GM23338 (cell line): ENCODE measurements at regions not wholly inside any gene's neighbourhood (a gene's known extent, or its start where the extent isn't known, plus 50 kb on each side); places are given as distances from the start of the nearest gene placed in this dataset.

ENCODE experiments used
- ATAC-seq: fragments of 200-7000 bp; cut with Tn5 transposase; 3 replicates; pipeline ENCODE4 v1.9.1; 2020
- DNase-seq: peaks from one replicate; pipeline ENCODE4 v3.0.0-alpha.2; 2015; ENCODE audit warnings: low spot score
- H2AFZ ChIP-seq: fragments of 200-600 bp; sonication (generic); 2 replicates; pipeline ENCODE4 v1.8.0; 2016; ENCODE audit warnings: antibody characterized with exemption, mild to moderate bottlenecking, moderate library complexity
- H3F3A ChIP-seq: fragments of 200-600 bp; sonication (generic); replicated peaks from 2 replicates; pipeline ENCODE4 v1.8.0; 2017; ENCODE audit warnings: antibody characterized with exemption, mixed run types, low read depth
- H3K27ac ChIP-seq: fragments of 200-600 bp; sonication (generic); 2 replicates; pipeline ENCODE4 v1.6.1; 2016; ENCODE audit warnings: low read depth
- H3K27me3 ChIP-seq: fragments of 200-600 bp; sonication (generic); 2 replicates; pipeline ENCODE4 v1.8.0; 2016; ENCODE audit warnings: mild to moderate bottlenecking, mixed run types, moderate library complexity; ENCODE audit not compliant: insufficient read depth
- H3K36me3 ChIP-seq: fragments of 200-600 bp; sonication (generic); 2 replicates; pipeline ENCODE4 v1.8.0; 2016; ENCODE audit warnings: mild to moderate bottlenecking; ENCODE audit not compliant: insufficient read depth
- H3K4me1 ChIP-seq: fragments of 200-600 bp; sonication (generic); 2 replicates; pipeline ENCODE4 v1.8.0; 2016; ENCODE audit warnings: mild to moderate bottlenecking, moderate library complexity; ENCODE audit not compliant: insufficient read depth
- H3K4me2 ChIP-seq: fragments of 200-600 bp; sonication (generic); 2 replicates; pipeline ENCODE4 v1.7.1; 2017; ENCODE audit warnings: mixed run types
- H3K4me3 ChIP-seq: fragments of 200-600 bp; sonication (generic); 2 replicates; pipeline ENCODE4 v1.6.1; 2016; ENCODE audit warnings: mixed run types
- H3K79me2 ChIP-seq: fragments of 200-600 bp; sonication (generic); replicated peaks from 2 replicates; pipeline ENCODE4 v1.8.0; 2017; ENCODE audit warnings: mild to moderate bottlenecking; ENCODE audit not compliant: insufficient read depth
- H3K9me2 ChIP-seq: fragments of 200-600 bp; sonication (generic); 2 replicates; pipeline ENCODE4 v1.8.0; 2017; ENCODE audit not compliant: insufficient read depth
- H4K20me1 ChIP-seq: fragments of 200-600 bp; sonication (generic); replicated peaks from 2 replicates; pipeline ENCODE4 v1.8.0; 2017; ENCODE audit warnings: mild to moderate bottlenecking; ENCODE audit not compliant: insufficient read depth
- H3K27ac Mint-ChIP-seq: 2 replicates; pipeline ENCODE4 v1.8.0; 2020; ENCODE audit warnings: inconsistent platforms, mild to moderate bottlenecking, moderate library complexity, mixed read lengths
- H3K27me3 Mint-ChIP-seq: 3 replicates; pipeline ENCODE4 v1.8.0; 2022; ENCODE audit warnings: low read depth, mild to moderate bottlenecking, moderate library complexity, mixed read lengths, inconsistent platforms; ENCODE audit not compliant: insufficient read depth, poor library complexity
- H3K36me3 Mint-ChIP-seq: 3 replicates; pipeline ENCODE4 v1.8.0; 2021; ENCODE audit warnings: low read depth, mild to moderate bottlenecking, inconsistent platforms, moderate library complexity, mixed read lengths
- H3K4me1 Mint-ChIP-seq: 3 replicates; pipeline ENCODE4 v1.8.0; 2020; ENCODE audit warnings: mild to moderate bottlenecking, inconsistent platforms, mixed read lengths
- H3K4me3 Mint-ChIP-seq: 3 replicates; pipeline ENCODE4 v1.8.0; 2021; ENCODE audit warnings: moderate library complexity, mild to moderate bottlenecking, inconsistent platforms, mixed read lengths
- H3K9me3 Mint-ChIP-seq: 3 replicates; pipeline ENCODE4 v1.8.0; 2020; ENCODE audit warnings: moderate library complexity, mild to moderate bottlenecking, inconsistent platforms, mixed read lengths
- CREB1 ChIP-seq: fragments of 250-450 bp; sonication (Bioruptor Pico); IDR thresholded peaks from 2 replicates; pipeline ENCODE4 v1.5.0; 2020; ENCODE audit warnings: low read depth, mild to moderate bottlenecking, moderate library complexity
- EZH2 ChIP-seq: fragments of 200-600 bp; sonication (generic); IDR thresholded peaks from one replicate; pipeline ENCODE4 v1.8.0; 2017; ENCODE audit warnings: antibody characterized with exemption, mild to moderate bottlenecking, low read depth; ENCODE audit not compliant: unreplicated experiment
- EZH2phosphoT487 ChIP-seq: fragments of 200-600 bp; sonication (generic); IDR thresholded peaks from one replicate; pipeline ENCODE4 v1.8.1; 2018; ENCODE audit warnings: antibody characterized with exemption; ENCODE audit not compliant: unreplicated experiment
- JUNB ChIP-seq: IDR thresholded peaks from one replicate; pipeline ENCODE4 v1.6.1; 2016; ENCODE audit warnings: antibody characterized with exemption; ENCODE audit not compliant: unreplicated experiment
- NANOG ChIP-seq: IDR thresholded peaks from 2 replicates; pipeline ENCODE4 v1.6.1; 2016; ENCODE audit warnings: antibody characterized with exemption, borderline replicate concordance
- STAT1 ChIP-seq: IDR thresholded peaks from one replicate; pipeline ENCODE4 v1.6.1; 2016; ENCODE audit warnings: antibody characterized with exemption; ENCODE audit not compliant: unreplicated experiment
- ZNF114 ChIP-seq: fragments of 250-450 bp; sonication (Bioruptor Pico); IDR thresholded peaks from 2 replicates; pipeline ENCODE4 v1.5.0; 2020; ENCODE audit warnings: mild to moderate bottlenecking, moderate library complexity
- ZNF331 ChIP-seq: fragments of 250-450 bp; sonication (Bioruptor Pico); IDR thresholded peaks from 2 replicates; pipeline ENCODE4 v1.5.0; 2020; ENCODE audit warnings: low read depth, mild to moderate bottlenecking, moderate library complexity
- TF ChIP-seq, protein P1 (sequence below): IDR thresholded peaks from one replicate; pipeline ENCODE4 v1.6.1; 2018; ENCODE audit warnings: antibody characterized with exemption; ENCODE audit not compliant: unreplicated experiment
- TF ChIP-seq, protein P2 (sequence below): fragments of 250-450 bp; sonication (Bioruptor Pico); IDR thresholded peaks from 2 replicates; pipeline ENCODE4 v1.5.0; 2020; ENCODE audit warnings: mild to moderate bottlenecking, moderate library complexity
- TF ChIP-seq, protein P3 (sequence below): IDR thresholded peaks from 2 replicates; pipeline ENCODE4 v1.6.1; 2016; ENCODE audit warnings: antibody characterized with exemption
- TF ChIP-seq, protein P4 (sequence below), 2 experiments: fragments of 200-600 bp in 1 of 2; sonication (generic) in 1 of 2; conservative IDR thresholded peaks; 2 replicates each; pipeline versions ENCODE4 v1.5.1 to v1.6.1; 2016 to 2017; ENCODE audit warnings: antibody characterized with exemption in 2 of 2, low read depth in 2 of 2, mild to moderate bottlenecking in 2 of 2, moderate library complexity in 1 of 2

DNA sequence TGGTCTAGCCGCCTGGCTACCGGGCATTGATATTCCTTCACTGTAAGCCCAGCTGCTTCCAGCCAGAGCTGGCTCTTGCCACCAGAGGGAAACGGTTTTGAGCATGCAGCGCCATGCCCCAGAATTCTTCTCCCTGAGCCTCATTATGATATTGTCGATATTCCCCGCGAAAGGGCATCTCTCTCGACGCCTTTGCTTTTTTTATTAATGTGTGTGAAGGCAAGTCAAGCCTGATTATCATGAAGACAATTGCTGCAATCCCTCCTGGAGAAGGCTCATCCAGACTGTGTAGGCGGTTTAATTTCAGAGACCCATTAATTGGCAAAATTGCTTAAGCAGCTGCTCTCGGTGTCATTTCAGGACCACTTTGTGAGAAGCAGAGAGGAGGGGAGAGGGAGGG is 321.2 kb upstream of the TLE3 start:
- no peaks in the 10 kb centered on the region for H3K79me2 ChIP-seq
- no peaks in the 10 kb centered on the region; the same call in 1 of the 2 replicates for H3K9me2 ChIP-seq
- no peak overlapping the region for H3K27ac ChIP-seq
- H3K9me3 Mint-ChIP-seq = no peaks in the 10 kb centered on the region
- H3K4me1 ChIP-seq = no peaks in the 10 kb centered on the region
- H3K27ac Mint-ChIP-seq = no peak overlapping the region
- H3K4me1 Mint-ChIP-seq = peaks cover 10% of the 10 kb centered on the region; the same call in 2 of the 3 replicates
- ATAC-seq = no peak
- H3F3A ChIP-seq = no peaks in the 10 kb centered on the region
- no peak for DNase-seq
- H2AFZ ChIP-seq = no peak overlapping the region
- H3K36me3 ChIP-seq = no peaks in the 10 kb centered on the region
- peaks cover 12% of the 10 kb centered on the region for H3K27me3 Mint-ChIP-seq
- H3K4me2 ChIP-seq = no peak overlapping the region
- H4K20me1 ChIP-seq = no peaks in the 10 kb centered on the region
- TF ChIP-seq STAT1 (no peak), EZH2phosphoT487 (no peak), ZNF114 (no peak), NANOG (no peak), JUNB (no peak), CREB1 (CRISPR knock-in tag) (no peak), ZNF331 (CRISPR knock-in tag) (no peak), EZH2 (no peak)
- TF ChIP-seq, protein P1, sequence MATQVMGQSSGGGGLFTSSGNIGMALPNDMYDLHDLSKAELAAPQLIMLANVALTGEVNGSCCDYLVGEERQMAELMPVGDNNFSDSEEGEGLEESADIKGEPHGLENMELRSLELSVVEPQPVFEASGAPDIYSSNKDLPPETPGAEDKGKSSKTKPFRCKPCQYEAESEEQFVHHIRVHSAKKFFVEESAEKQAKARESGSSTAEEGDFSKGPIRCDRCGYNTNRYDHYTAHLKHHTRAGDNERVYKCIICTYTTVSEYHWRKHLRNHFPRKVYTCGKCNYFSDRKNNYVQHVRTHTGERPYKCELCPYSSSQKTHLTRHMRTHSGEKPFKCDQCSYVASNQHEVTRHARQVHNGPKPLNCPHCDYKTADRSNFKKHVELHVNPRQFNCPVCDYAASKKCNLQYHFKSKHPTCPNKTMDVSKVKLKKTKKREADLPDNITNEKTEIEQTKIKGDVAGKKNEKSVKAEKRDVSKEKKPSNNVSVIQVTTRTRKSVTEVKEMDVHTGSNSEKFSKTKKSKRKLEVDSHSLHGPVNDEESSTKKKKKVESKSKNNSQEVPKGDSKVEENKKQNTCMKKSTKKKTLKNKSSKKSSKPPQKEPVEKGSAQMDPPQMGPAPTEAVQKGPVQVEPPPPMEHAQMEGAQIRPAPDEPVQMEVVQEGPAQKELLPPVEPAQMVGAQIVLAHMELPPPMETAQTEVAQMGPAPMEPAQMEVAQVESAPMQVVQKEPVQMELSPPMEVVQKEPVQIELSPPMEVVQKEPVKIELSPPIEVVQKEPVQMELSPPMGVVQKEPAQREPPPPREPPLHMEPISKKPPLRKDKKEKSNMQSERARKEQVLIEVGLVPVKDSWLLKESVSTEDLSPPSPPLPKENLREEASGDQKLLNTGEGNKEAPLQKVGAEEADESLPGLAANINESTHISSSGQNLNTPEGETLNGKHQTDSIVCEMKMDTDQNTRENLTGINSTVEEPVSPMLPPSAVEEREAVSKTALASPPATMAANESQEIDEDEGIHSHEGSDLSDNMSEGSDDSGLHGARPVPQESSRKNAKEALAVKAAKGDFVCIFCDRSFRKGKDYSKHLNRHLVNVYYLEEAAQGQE = no peak
- TF ChIP-seq, protein P2, sequence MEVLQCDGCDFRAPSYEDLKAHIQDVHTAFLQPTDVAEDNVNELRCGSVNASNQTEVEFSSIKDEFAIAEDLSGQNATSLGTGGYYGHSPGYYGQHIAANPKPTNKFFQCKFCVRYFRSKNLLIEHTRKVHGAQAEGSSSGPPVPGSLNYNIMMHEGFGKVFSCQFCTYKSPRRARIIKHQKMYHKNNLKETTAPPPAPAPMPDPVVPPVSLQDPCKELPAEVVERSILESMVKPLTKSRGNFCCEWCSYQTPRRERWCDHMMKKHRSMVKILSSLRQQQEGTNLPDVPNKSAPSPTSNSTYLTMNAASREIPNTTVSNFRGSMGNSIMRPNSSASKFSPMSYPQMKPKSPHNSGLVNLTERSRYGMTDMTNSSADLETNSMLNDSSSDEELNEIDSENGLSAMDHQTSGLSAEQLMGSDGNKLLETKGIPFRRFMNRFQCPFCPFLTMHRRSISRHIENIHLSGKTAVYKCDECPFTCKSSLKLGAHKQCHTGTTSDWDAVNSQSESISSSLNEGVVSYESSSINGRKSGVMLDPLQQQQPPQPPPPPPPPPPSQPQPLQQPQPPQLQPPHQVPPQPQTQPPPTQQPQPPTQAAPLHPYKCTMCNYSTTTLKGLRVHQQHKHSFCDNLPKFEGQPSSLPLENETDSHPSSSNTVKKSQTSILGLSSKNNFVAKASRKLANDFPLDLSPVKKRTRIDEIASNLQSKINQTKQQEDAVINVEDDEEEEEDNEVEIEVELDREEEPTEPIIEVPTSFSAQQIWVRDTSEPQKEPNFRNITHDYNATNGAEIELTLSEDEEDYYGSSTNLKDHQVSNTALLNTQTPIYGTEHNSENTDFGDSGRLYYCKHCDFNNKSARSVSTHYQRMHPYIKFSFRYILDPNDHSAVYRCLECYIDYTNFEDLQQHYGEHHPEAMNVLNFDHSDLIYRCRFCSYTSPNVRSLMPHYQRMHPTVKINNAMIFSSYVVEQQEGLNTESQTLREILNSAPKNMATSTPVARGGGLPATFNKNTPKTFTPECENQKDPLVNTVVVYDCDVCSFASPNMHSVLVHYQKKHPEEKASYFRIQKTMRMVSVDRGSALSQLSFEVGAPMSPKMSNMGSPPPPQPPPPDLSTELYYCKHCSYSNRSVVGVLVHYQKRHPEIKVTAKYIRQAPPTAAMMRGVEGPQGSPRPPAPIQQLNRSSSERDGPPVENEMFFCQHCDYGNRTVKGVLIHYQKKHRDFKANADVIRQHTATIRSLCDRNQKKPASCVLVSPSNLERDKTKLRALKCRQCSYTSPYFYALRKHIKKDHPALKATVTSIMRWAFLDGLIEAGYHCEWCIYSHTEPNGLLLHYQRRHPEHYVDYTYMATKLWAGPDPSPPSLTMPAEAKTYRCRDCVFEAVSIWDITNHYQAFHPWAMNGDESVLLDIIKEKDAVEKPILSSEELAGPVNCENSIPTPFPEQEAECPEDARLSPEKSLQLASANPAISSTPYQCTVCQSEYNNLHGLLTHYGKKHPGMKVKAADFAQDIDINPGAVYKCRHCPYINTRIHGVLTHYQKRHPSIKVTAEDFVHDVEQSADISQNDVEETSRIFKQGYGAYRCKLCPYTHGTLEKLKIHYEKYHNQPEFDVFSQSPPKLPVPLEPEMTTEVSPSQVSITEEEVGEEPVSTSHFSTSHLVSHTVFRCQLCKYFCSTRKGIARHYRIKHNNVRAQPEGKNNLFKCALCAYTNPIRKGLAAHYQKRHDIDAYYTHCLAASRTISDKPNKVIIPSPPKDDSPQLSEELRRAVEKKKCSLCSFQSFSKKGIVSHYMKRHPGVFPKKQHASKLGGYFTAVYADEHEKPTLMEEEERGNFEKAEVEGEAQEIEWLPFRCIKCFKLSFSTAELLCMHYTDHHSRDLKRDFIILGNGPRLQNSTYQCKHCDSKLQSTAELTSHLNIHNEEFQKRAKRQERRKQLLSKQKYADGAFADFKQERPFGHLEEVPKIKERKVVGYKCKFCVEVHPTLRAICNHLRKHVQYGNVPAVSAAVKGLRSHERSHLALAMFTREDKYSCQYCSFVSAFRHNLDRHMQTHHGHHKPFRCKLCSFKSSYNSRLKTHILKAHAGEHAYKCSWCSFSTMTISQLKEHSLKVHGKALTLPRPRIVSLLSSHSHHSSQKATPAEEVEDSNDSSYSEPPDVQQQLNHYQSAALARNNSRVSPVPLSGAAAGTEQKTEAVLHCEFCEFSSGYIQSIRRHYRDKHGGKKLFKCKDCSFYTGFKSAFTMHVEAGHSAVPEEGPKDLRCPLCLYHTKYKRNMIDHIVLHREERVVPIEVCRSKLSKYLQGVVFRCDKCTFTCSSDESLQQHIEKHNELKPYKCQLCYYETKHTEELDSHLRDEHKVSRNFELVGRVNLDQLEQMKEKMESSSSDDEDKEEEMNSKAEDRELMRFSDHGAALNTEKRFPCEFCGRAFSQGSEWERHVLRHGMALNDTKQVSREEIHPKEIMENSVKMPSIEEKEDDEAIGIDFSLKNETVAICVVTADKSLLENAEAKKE (CRISPR knock-in tag) = no peak
- TF ChIP-seq, protein P3, sequence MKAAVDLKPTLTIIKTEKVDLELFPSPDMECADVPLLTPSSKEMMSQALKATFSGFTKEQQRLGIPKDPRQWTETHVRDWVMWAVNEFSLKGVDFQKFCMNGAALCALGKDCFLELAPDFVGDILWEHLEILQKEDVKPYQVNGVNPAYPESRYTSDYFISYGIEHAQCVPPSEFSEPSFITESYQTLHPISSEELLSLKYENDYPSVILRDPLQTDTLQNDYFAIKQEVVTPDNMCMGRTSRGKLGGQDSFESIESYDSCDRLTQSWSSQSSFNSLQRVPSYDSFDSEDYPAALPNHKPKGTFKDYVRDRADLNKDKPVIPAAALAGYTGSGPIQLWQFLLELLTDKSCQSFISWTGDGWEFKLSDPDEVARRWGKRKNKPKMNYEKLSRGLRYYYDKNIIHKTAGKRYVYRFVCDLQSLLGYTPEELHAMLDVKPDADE = no peak
- TF ChIP-seq, protein P4, sequence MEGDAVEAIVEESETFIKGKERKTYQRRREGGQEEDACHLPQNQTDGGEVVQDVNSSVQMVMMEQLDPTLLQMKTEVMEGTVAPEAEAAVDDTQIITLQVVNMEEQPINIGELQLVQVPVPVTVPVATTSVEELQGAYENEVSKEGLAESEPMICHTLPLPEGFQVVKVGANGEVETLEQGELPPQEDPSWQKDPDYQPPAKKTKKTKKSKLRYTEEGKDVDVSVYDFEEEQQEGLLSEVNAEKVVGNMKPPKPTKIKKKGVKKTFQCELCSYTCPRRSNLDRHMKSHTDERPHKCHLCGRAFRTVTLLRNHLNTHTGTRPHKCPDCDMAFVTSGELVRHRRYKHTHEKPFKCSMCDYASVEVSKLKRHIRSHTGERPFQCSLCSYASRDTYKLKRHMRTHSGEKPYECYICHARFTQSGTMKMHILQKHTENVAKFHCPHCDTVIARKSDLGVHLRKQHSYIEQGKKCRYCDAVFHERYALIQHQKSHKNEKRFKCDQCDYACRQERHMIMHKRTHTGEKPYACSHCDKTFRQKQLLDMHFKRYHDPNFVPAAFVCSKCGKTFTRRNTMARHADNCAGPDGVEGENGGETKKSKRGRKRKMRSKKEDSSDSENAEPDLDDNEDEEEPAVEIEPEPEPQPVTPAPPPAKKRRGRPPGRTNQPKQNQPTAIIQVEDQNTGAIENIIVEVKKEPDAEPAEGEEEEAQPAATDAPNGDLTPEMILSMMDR (conservative IDR thresholded peaks at IDR 0.05; ENCODE audit: low read depth in 2 of 2) = no peak
- no peak overlapping the region for H3K4me3 ChIP-seq
- H3K4me3 Mint-ChIP-seq = no peak overlapping the region
- no peaks in the 10 kb centered on the region for H3K36me3 Mint-ChIP-seq
- no peaks in the 10 kb centered on the region for H3K27me3 ChIP-seq
